ENCODE measurements at regions not wholly inside any gene's neighbourhood (a gene's known extent, or its start where the extent isn't known, plus 50 kb on each side); places are given as distances from the start of the nearest gene placed in this dataset.
"Not testable (repeated sequence)": the region's sequence is repeated elsewhere in the genome, so short reads cannot be mapped to it uniquely, and the experiment has no call there.

GRCh38 chr5:108529381-108529780 lies 147.5 kb upstream of the FBXL17 start:
- DNase-seq = no peak

- no peak for DNase-seq
These were observed 146.8 kb upstream of the FBXL17 start for GRCh38 chr5:108528655-108529054.

GRCh38 chr5:108524564-108524963 lies 142.7 kb upstream of the FBXL17 start:
- DNase-seq = no peak

GRCh38 chr5:108523360-108523759 lies 141.5 kb upstream of the FBXL17 start:
- DNase-seq = no peak

- peak; percentile 77 for DNase-seq
These were observed 140.1 kb upstream of the FBXL17 start for GRCh38 chr5:108521841-108522506.

- no peak for DNase-seq
These were observed 139.3 kb upstream of the FBXL17 start for GRCh38 chr5:108521011-108521700.

GRCh38 chr5:108516785-108517184 lies 134.9 kb upstream of the FBXL17 start:
- DNase-seq = no peak

GRCh38 chr5:108515517-108516105 lies 133.7 kb upstream of the FBXL17 start:
- no peak for DNase-seq

- no peak for DNase-seq
These were observed 127.1 kb upstream of the FBXL17 start for GRCh38 chr5:108508979-108509378.

- DNase-seq = no peak
These were observed 125.7 kb upstream of the FBXL17 start for GRCh38 chr5:108507631-108508030.

GRCh38 chr5:108505608-108506007 lies 123.7 kb upstream of the FBXL17 start:
- no peak for DNase-seq

GRCh38 chr5:108504974-108505373 lies 123.1 kb upstream of the FBXL17 start:
- DNase-seq = no peak

- DNase-seq = no peak
These were observed 122.1 kb upstream of the FBXL17 start for GRCh38 chr5:108503986-108504385.

GRCh38 chr5:108495615-108496014 lies 113.7 kb upstream of the FBXL17 start:
- DNase-seq = not testable (repeated sequence)

GRCh38 chr5:108487951-108488350 lies 106.1 kb upstream of the FBXL17 start:
- no peak for DNase-seq

GRCh38 chr5:108484035-108484434 lies 102.1 kb upstream of the FBXL17 start:
- DNase-seq = no peak

GRCh38 chr5:108481355-108481931 lies 99.5 kb upstream of the FBXL17 start:
- DNase-seq = peak; percentile 33

GRCh38 chr5:108472237-108472636 lies 90.3 kb upstream of the FBXL17 start:
- DNase-seq = no peak

- no peak for DNase-seq
These were observed 85.7 kb upstream of the FBXL17 start for GRCh38 chr5:108467563-108467962.

GRCh38 chr5:108461628-108462367 lies 79.9 kb upstream of the FBXL17 start:
- no peak for DNase-seq

GRCh38 chr5:108459769-108460168 lies 77.9 kb upstream of the FBXL17 start:
- DNase-seq = no peak

GRCh38 chr5:108451269-108451668 lies 69.4 kb upstream of the FBXL17 start:
- DNase-seq = no peak

- not testable (repeated sequence) for DNase-seq
These were observed 62.2 kb upstream of the FBXL17 start for GRCh38 chr5:108444130-108444529.

Data from dermis blood vessel endothelial cell (primary cell).